HepG2 (cell line): ENCODE measurements at regions not wholly inside any gene's neighbourhood (a gene's known extent, or its start where the extent isn't known, plus 50 kb on each side); places are given as distances from the start of the nearest gene placed in this dataset.
A peak's percentile ranks its signal among the peaks of the same experiment; 100 is the strongest.

Experiments used
- AHDC1 ChIP-seq: sonication (generic); formaldehyde crosslinking; IDR thresholded peaks from 2 replicates; pipeline ENCODE4 v1.5.1; 2020; ENCODE audit warnings: mild to moderate bottlenecking, missing genetic modification reagents, borderline replicate concordance
- CBX2 ChIP-seq, 2 experiments: fragments of 200-600 bp in 1 of 2; sonication (generic); formaldehyde crosslinking in 1 of 2; IDR thresholded peaks; 2 replicates each; pipeline versions ENCODE4 v1.7.0 to v1.8.1; 2018 to 2022; ENCODE audit warnings: low read depth in 2 of 2, low read length in 1 of 2, mild to moderate bottlenecking in 1 of 2, missing genetic modification reagents in 1 of 2
- ELF3 ChIP-seq: IDR thresholded peaks from 2 replicates; pipeline ENCODE4 v1.6.1; 2016; ENCODE audit warnings: missing genetic modification reagents, missing compliant biosample characterization
- HNF4G ChIP-seq, 2 experiments: sonication (generic) in 1 of 2; formaldehyde crosslinking in 1 of 2; IDR thresholded peaks; 2 replicates each; pipeline versions ENCODE4 v1.4.0 to v1.6.1; 2011 to 2020; ENCODE audit warnings: borderline replicate concordance in 2 of 2, low read depth in 2 of 2, mild to moderate bottlenecking in 2 of 2, low read length in 1 of 2, missing genetic modification reagents in 1 of 2, moderate library complexity in 1 of 2
- HOXA7 ChIP-seq: sonication (generic); formaldehyde crosslinking; IDR thresholded peaks from 2 replicates; pipeline ENCODE4 v1.8.1; 2022; ENCODE audit warnings: mild to moderate bottlenecking, missing genetic modification reagents, moderate library complexity
- LCORL ChIP-seq, 2 experiments: fragments of 450-650 bp in 1 of 2; sonication (generic) in 1 of 2; formaldehyde crosslinking in 1 of 2; IDR thresholded peaks; 2 replicates each; pipeline versions ENCODE4 v1.5.0 to v1.6.1; 2017 to 2020; ENCODE audit warnings: antibody characterized with exemption in 1 of 2, missing genetic modification reagents in 1 of 2
- MXI1 ChIP-seq: IDR thresholded peaks from 3 replicates; pipeline ENCODE4 v1.6.1; 2012; ENCODE audit warnings: low read depth, low read length, inconsistent platforms, borderline replicate concordance
- MYNN ChIP-seq: sonication (generic); formaldehyde crosslinking; IDR thresholded peaks from 2 replicates; pipeline ENCODE4 v1.4.0; 2020; ENCODE audit warnings: mild to moderate bottlenecking, low read depth, missing genetic modification reagents
- NCOA2 ChIP-seq: sonication (generic); formaldehyde crosslinking; IDR thresholded peaks from 2 replicates; pipeline ENCODE4 v1.8.0; 2022; ENCODE audit warnings: inconsistent platforms
- NCOR1 ChIP-seq: fragments of 200-600 bp; sonication (generic); IDR thresholded peaks from 2 replicates; pipeline ENCODE4 v1.7.0; 2017; ENCODE audit warnings: antibody characterized with exemption, low read length, borderline replicate concordance
- RARA ChIP-seq: IDR thresholded peaks from 2 replicates; pipeline ENCODE4 v1.6.1; 2016; ENCODE audit warnings: missing genetic modification reagents, missing compliant biosample characterization
- SOX13 ChIP-seq, 3 experiments: fragments of 450-650 bp in 1 of 3; sonication (generic) in 1 of 3; formaldehyde crosslinking in 1 of 3; IDR thresholded peaks in 2 of 3; conservative IDR thresholded peaks in 1 of 3; 2 replicates each; pipeline versions ENCODE4 v1.5.0 to v1.6.1; 2016 to 2020; ENCODE audit warnings: antibody characterized with exemption in 1 of 3, mild to moderate bottlenecking in 1 of 3, missing compliant biosample characterization in 1 of 3, missing genetic modification reagents in 1 of 3, moderate library complexity in 1 of 3
- TEAD3 ChIP-seq: optimal IDR thresholded peaks from 2 replicates; pipeline ENCODE3; 2016; ENCODE audit warnings: borderline replicate concordance
- ZBTB10 ChIP-seq: sonication (generic); formaldehyde crosslinking; IDR thresholded peaks from 2 replicates; pipeline ENCODE4 v1.4.0; 2020; ENCODE audit warnings: missing genetic modification reagents, borderline replicate concordance
- ZMYM2 ChIP-seq: sonication (generic); formaldehyde crosslinking; IDR thresholded peaks from 2 replicates; pipeline ENCODE4 v1.8.0; 2022; ENCODE audit warnings: mild to moderate bottlenecking, missing genetic modification reagents
- ZNF292 ChIP-seq: sonication (generic); formaldehyde crosslinking; IDR thresholded peaks from 2 replicates; pipeline ENCODE4 v1.8.1; 2022; ENCODE audit warnings: mild to moderate bottlenecking, low read depth, missing genetic modification reagents, borderline replicate concordance
- ZNF34 ChIP-seq: sonication (generic); formaldehyde crosslinking; IDR thresholded peaks from 2 replicates; pipeline ENCODE4 v1.4.0; 2020; ENCODE audit warnings: mild to moderate bottlenecking, missing genetic modification reagents, borderline replicate concordance
- ZNF382 ChIP-seq: sonication (generic); formaldehyde crosslinking; IDR thresholded peaks from 2 replicates; pipeline ENCODE4 v1.5.0; 2020; ENCODE audit warnings: missing genetic modification reagents, mild to moderate bottlenecking, borderline replicate concordance
- ZNF451 ChIP-seq: sonication (generic); formaldehyde crosslinking; IDR thresholded peaks from 2 replicates; pipeline ENCODE4 v1.5.0; 2020; ENCODE audit warnings: mild to moderate bottlenecking, missing genetic modification reagents
- ZNF839 ChIP-seq: sonication (generic); formaldehyde crosslinking; IDR thresholded peaks from 2 replicates; pipeline ENCODE4 v1.4.0; 2020; ENCODE audit warnings: missing genetic modification reagents, mild to moderate bottlenecking, borderline replicate concordance
- ZNF891 ChIP-seq: sonication (generic); formaldehyde crosslinking; IDR thresholded peaks from 2 replicates; pipeline ENCODE4 v1.5.0; 2020; ENCODE audit warnings: mild to moderate bottlenecking, missing genetic modification reagents

GRCh38 chr14:56718312-56718711 lies 92.0 kb downstream of the OTX2 start (continued):
- TF ChIP-seq ZBTB10 (CRISPR knock-in tag) (no peak), ZNF34 (no peak), RARA (CRISPR knock-in tag) (peak; percentile 55; the same call in 1 of the 2 replicates), ZNF382 (CRISPR knock-in tag) (no peak), SOX13 (IDR thresholded peaks at IDR 0.05) (no peak), SOX13 (CRISPR knock-in tag; conservative IDR thresholded peaks at IDR 0.05 in 1 of 2, IDR thresholded peaks at IDR 0.05 in 1 of 2) (peak in 1 of 2 experiments; percentile 68; a peak in 2 of 4 replicates), ZNF839 (CRISPR knock-in tag) (no peak), ZNF292 (CRISPR knock-in tag) (0 out of 2 replicates have a peak, but pooled peaks have one; percentile 42), NCOR1 (0 out of 2 replicates have a peak, but pooled peaks have one; percentile 23), ELF3 (CRISPR knock-in tag) (no peak), HOXA7 (CRISPR knock-in tag) (no peak), HNF4G (IDR thresholded peaks at IDR 0.05; ENCODE audit: borderline replicate concordance, low read depth, low read length) (peak; percentile 28), HNF4G (CRISPR knock-in tag; IDR thresholded peaks at IDR 0.05; ENCODE audit: borderline replicate concordance, low read depth) (no peak), CBX2 (IDR thresholded peaks at IDR 0.05; ENCODE audit: low read depth, low read length) (no peak), CBX2 (CRISPR knock-in tag; IDR thresholded peaks at IDR 0.05; ENCODE audit: low read depth) (no peak), ZNF451 (no peak), NCOA2 (no peak), MYNN (CRISPR knock-in tag) (no peak), AHDC1 (CRISPR knock-in tag) (peak; percentile 18; the same call in 1 of the 2 replicates), ZNF891 (no peak), MXI1 (no peak), LCORL (IDR thresholded peaks at IDR 0.05) (no peak), LCORL (CRISPR knock-in tag; IDR thresholded peaks at IDR 0.05) (0 out of 2 replicates have a peak, but pooled peaks have one; percentile 30), ZMYM2 (CRISPR knock-in tag) (peak; percentile 61; the same call in 1 of the 2 replicates), TEAD3 (CRISPR knock-in tag) (peak; percentile 53)
